CD4-positive, alpha-beta T cell (primary cell): ENCODE measurements at regions not wholly inside any gene's neighbourhood (a gene's known extent, or its start where the extent isn't known, plus 50 kb on each side); places are given as distances from the start of the nearest gene placed in this dataset.

ENCODE experiments used
- ATAC-seq: fragments of 200-7000 bp; cut with Tn5 transposase; one replicate; pipeline ENCODE4 v1.10.0; 2022; ENCODE audit warnings: mild to moderate bottlenecking; ENCODE audit not compliant: poor library complexity
- CTCF ChIA-PET: fragments of 350-600 bp; sonication (Branson Sonifier 250); formaldehyde crosslinking; loops from one replicate; lab custom pipeline; 2021; ENCODE audit warnings: antibody characterized with exemption, inconsistent platforms; lab: Charles Lee
- POLR2A ChIA-PET: fragments of 350-600 bp; sonication (Branson Sonifier 250); formaldehyde crosslinking; loops from one replicate; lab custom pipeline; 2021; ENCODE audit warnings: antibody characterized with exemption, inconsistent platforms; lab: Charles Lee
- DNase-seq, 14 experiments: peaks; one replicate each; pipeline ENCODE4 v3.0.0-alpha.2; 2013 to 2020; ENCODE audit warnings: mixed read lengths in 2 of 14
- H3K27ac ChIP-seq, 2 donors: one replicate each; pipeline versions ENCODE4 v1.5.1 to v1.7.0; 2013; ENCODE audit warnings: low read length in 2 of 2, low read depth in 1 of 2, mild to moderate bottlenecking in 1 of 2
- H3K27me3 ChIP-seq, 2 experiments: 1 replicate in 1 of 2; 2 replicates in 1 of 2; pipeline versions ENCODE4 v1.6.1 to v1.7.0; 2013; ENCODE audit warnings: low read length in 2 of 2, control low read depth in 1 of 2, mild to moderate bottlenecking in 1 of 2, moderate library complexity in 1 of 2; ENCODE audit not compliant: insufficient read depth in 2 of 2, control insufficient read depth in 1 of 2
- H3K36me3 ChIP-seq: one replicate; pipeline ENCODE4 v1.6.1; 2013; ENCODE audit warnings: low read length, control low read depth; ENCODE audit not compliant: insufficient read depth
- H3K4me1 ChIP-seq: one replicate; pipeline ENCODE4 v1.6.1; 2013; ENCODE audit warnings: low read length, control low read depth; ENCODE audit not compliant: insufficient read depth
- H3K4me3 ChIP-seq: one replicate; pipeline ENCODE4 v1.5.1; 2013; ENCODE audit warnings: mild to moderate bottlenecking, low read length, moderate library complexity
- H3K9me3 ChIP-seq, 2 experiments: 1 replicate in 1 of 2; 2 replicates in 1 of 2; pipeline versions ENCODE4 v1.6.1 to v1.7.0; 2013; ENCODE audit warnings: low read length in 2 of 2, mild to moderate bottlenecking in 2 of 2, control low read depth in 1 of 2, moderate library complexity in 1 of 2; ENCODE audit not compliant: control insufficient read depth in 1 of 2, insufficient read depth in 1 of 2
- H3K27ac Mint-ChIP-seq: one replicate; pipeline ENCODE4 v1.8.0; 2020; ENCODE audit warnings: mixed read lengths
- H3K27me3 Mint-ChIP-seq: one replicate; pipeline ENCODE4 v1.8.0; 2021; ENCODE audit warnings: mixed read lengths
- H3K36me3 Mint-ChIP-seq: one replicate; pipeline ENCODE4 v1.8.0; 2021; ENCODE audit warnings: low read depth, mixed read lengths
- H3K4me1 Mint-ChIP-seq: one replicate; pipeline ENCODE4 v1.8.0; 2021; ENCODE audit warnings: low read depth, mixed read lengths
- H3K4me3 Mint-ChIP-seq: one replicate; pipeline ENCODE4 v1.8.0; 2020; ENCODE audit warnings: mild to moderate bottlenecking, mixed read lengths
- H3K9me3 Mint-ChIP-seq: one replicate; pipeline ENCODE4 v1.8.0; 2020; ENCODE audit warnings: mixed read lengths
- intact Hi-C, 2 experiments: fragments of 100-400 bp; cut with DNase I in 1 of 2; cut with micrococcal nuclease in 1 of 2; formaldehyde crosslinking; loops; one replicate each; pipeline versions ENCODE4 v1.15.1 to v1.9.0; 2023 to 2025; cut with DNase I, micrococcal nuclease
- TF ChIP-seq, protein P1 (sequence below): fragments of 200-600 bp; IDR thresholded peaks from one replicate; pipeline ENCODE4 v1.8.0; 2022; ENCODE audit warnings: antibody characterized with exemption, mild to moderate bottlenecking

DNA sequence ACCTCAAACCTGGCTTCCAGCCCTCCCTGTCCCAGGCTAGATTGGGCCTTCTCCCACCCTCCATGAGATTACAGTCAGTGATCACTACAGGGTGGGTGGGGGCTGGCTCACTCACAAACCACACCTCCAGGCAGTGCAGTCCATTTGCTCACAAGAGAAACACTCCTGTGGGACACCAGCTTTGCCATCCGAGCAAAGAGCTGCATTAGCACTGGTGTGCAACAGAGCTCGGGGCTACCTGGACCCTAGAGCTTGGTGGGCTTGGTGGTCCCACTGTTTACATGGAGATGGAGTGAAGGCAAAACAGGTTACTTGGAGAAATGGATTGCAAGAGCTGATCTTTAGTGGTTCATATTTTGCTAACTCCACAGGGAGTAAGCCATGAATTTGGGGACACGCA is 451.7 kb upstream of the ZMIZ1 start:
- Histone ChIP-seq H3K9me3 (peaks cover 0 to 7% of the 10 kb centered on the region in 2 experiments), H3K4me3 (no peak overlapping the region), H3K36me3 (no peaks in the 10 kb centered on the region), H3K4me1 (no peaks in the 10 kb centered on the region), H3K27ac (no peak overlapping the region), H3K27me3 (no peaks in the 10 kb centered on the region)
- Mint-ChIP-seq H3K27ac (no peak overlapping the region), H3K36me3 (no peaks in the 10 kb centered on the region), H3K4me3 (no peak overlapping the region), H3K27me3 (peaks cover 18% of the 10 kb centered on the region), H3K4me1 (no peaks in the 10 kb centered on the region), H3K9me3 (no peaks in the 10 kb centered on the region)
- DNase-seq (no peak), ATAC-seq (no peak)
- TF ChIP-seq, protein P1, sequence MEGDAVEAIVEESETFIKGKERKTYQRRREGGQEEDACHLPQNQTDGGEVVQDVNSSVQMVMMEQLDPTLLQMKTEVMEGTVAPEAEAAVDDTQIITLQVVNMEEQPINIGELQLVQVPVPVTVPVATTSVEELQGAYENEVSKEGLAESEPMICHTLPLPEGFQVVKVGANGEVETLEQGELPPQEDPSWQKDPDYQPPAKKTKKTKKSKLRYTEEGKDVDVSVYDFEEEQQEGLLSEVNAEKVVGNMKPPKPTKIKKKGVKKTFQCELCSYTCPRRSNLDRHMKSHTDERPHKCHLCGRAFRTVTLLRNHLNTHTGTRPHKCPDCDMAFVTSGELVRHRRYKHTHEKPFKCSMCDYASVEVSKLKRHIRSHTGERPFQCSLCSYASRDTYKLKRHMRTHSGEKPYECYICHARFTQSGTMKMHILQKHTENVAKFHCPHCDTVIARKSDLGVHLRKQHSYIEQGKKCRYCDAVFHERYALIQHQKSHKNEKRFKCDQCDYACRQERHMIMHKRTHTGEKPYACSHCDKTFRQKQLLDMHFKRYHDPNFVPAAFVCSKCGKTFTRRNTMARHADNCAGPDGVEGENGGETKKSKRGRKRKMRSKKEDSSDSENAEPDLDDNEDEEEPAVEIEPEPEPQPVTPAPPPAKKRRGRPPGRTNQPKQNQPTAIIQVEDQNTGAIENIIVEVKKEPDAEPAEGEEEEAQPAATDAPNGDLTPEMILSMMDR, result no peak
- ChIA-PET POLR2A (no interaction called here), CTCF (no interaction called here)
- intact Hi-C loops, result no loop called here

DNA sequence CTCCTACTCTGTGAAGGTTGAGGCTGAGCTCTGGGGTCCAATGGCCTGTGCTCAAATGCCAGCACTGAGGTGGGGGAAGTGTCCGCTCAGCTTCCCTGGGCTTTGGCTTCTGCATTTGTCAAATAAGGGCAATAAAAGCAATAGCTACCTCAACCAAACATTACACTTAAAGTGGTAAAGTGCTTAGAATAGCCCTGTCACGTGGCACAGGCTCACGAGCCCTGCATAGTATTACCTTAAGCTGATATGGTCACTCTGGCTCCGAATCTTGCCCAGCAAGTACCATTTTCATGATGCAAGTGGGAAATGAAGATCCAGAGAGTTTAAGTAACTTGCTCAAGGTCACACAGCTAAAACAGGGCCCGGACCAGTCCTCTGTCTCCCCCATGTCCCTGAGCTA is 451.1 kb upstream of the ZMIZ1 start:
- no peak overlapping the region for H3K27ac ChIP-seq
- Mint-ChIP-seq H3K4me1 (no peaks in the 10 kb centered on the region), H3K27me3 (peaks cover 13% of the 10 kb centered on the region), H3K4me3 (no peak overlapping the region), H3K9me3 (no peaks in the 10 kb centered on the region), H3K36me3 (no peaks in the 10 kb centered on the region), H3K27ac (no peak overlapping the region)
- ATAC-seq (no peak), DNase-seq (no peak)
- TF ChIP-seq, protein P1, result no peak
- CTCF ChIA-PET, result no interaction called here
- H3K36me3 ChIP-seq, result no peaks in the 10 kb centered on the region
- no peak overlapping the region for H3K4me3 ChIP-seq
- H3K9me3 ChIP-seq, result peaks cover 0 to 3% of the 10 kb centered on the region in 2 experiments
- no peaks in the 10 kb centered on the region for H3K4me1 ChIP-seq
- intact Hi-C loops, result no loop called here
- no peaks in the 10 kb centered on the region for H3K27me3 ChIP-seq
- POLR2A ChIA-PET, result no interaction called here

DNA sequence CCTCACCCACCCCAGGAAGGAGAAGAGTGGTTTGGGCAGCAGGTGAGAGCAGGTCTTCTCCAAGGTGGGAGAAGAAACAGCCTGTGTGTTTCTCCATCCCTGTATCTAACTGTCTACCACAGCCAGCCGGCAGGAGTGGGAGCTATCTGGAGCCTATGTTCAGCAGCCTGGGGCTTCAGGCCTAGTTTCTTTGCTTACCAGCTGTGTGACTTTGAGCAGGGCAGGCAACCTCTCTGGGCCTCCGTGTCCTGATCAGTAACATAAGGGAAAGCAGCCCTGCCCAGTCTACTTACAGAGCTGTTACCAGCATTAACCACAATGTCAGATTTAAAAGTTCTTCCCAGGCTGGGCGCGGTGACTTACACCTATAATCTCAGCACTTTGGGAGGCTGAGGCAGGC is 450.7 kb upstream of the ZMIZ1 start:
- peaks cover 13% of the 10 kb centered on the region for H3K27me3 Mint-ChIP-seq
- TF ChIP-seq, protein P1, result no peak
- ChIA-PET POLR2A (no interaction called here), CTCF (no interaction called here)
- H3K4me1 Mint-ChIP-seq, result no peaks in the 10 kb centered on the region
- Histone ChIP-seq H3K36me3 (no peaks in the 10 kb centered on the region), H3K9me3 (no peaks in the 10 kb centered on the region), H3K4me3 (no peak overlapping the region), H3K4me1 (no peaks in the 10 kb centered on the region), H3K27ac (no peak overlapping the region), H3K27me3 (no peaks in the 10 kb centered on the region)
- no peak for ATAC-seq
- H3K27ac Mint-ChIP-seq, result no peak overlapping the region
- intact Hi-C loops, result no loop called here
- DNase-seq, result no peak
- H3K36me3 Mint-ChIP-seq, result no peaks in the 10 kb centered on the region
- no peak overlapping the region for H3K4me3 Mint-ChIP-seq
- H3K9me3 Mint-ChIP-seq, result no peaks in the 10 kb centered on the region
